ENCODE measurements at regions not wholly inside any gene's neighbourhood (a gene's known extent, or its start where the extent isn't known, plus 50 kb on each side); places are given as distances from the start of the nearest gene placed in this dataset.

GRCh38 chr17:6940186-6940649 is 55.6 kb upstream of the ALOX12 start:
- DNase-seq: no peak

GRCh38 chr17:6941989-6942388 is 53.9 kb upstream of the ALOX12 start:
- DNase-seq: no peak

GRCh38 chr17:6943406-6943805 is 52.4 kb upstream of the ALOX12 start:
- no peak for DNase-seq

All from left kidney (tissue), 1 donor.